ENCODE measurements at regions not wholly inside any gene's neighbourhood (a gene's known extent, or its start where the extent isn't known, plus 50 kb on each side); places are given as distances from the start of the nearest gene placed in this dataset.
"Not testable (repeated sequence)": the region's sequence is repeated elsewhere in the genome, so short reads cannot be mapped to it uniquely, and the experiment has no call there.

DNA sequence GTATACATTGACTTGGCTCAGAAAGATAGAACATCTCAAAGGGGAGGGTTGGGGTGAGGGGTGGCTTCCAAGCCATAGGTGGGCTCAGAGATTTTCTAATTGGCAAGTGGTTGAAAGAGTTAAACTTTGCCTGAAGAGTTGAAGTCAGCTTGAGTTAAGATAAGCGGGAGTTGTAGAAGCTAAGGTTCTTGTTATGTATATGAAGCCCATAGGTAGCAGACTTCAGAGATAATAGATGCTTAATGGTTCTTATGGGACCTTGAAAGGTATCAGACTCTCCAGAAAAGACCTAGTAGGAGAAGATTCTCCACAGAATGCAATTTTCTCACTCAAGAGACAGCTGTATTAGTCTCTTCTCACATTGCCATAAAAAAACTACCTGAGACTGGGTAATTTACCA is 599.1 kb upstream of the CPEB2 start:
- H3K4me3 ChIP-seq (ENCODE audit: low read length) = no peak overlapping the region
- DNase-seq (ENCODE audit: low read depth, low spot score) = no peak

GRCh38 chr4:14404730-14405129 is 597.6 kb upstream of the CPEB2 start:
- no peak overlapping the region for H3K4me3 ChIP-seq (ENCODE audit: low read length)
- DNase-seq (ENCODE audit: low read depth, low spot score) = no peak

DNA sequence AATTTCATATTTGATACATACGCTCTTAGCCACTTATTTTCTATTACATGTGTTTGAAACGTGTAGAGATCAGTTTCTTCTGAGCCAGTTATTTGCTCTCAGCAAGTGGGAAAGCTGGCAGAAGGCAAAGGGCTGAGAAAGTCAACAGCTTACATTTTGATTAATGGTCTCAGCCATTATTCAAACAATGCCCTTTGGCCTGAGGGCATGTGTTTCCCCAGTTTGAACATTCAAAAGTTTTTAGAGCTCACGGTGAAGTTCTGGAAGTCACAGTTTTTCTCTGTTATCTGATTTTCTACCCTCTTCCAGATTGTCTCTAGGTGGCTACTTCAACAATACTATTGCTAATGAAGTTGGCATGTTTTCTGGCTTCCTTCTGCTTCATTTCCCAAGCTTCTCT is 591.8 kb upstream of the CPEB2 start:
- no peak for DNase-seq (ENCODE audit: low read depth, low spot score)
- no peak overlapping the region for H3K4me3 ChIP-seq (ENCODE audit: low read length)

DNA sequence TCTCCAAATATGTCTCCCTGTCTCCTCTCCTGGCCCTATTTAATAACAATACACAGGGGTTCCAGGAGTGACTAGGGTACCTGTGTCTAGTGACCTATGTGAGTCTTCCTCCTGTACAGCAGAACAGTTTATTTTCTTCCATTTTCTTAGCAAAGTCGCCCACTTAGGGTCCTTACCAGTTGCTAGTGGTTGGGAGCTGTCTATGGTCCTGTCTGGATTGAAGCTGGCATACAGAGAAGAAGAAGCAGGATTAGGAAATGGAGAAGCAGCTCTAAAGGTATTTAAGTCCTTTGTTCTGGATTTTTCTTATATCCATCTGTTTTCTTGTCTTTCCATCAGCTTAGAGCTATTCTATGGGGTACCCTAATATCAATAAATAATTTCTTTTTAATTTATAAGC is 587.1 kb upstream of the CPEB2 start:
- no peak for DNase-seq (ENCODE audit: low read depth, low spot score)
- no peak overlapping the region for H3K4me3 ChIP-seq (ENCODE audit: low read length)

DNA sequence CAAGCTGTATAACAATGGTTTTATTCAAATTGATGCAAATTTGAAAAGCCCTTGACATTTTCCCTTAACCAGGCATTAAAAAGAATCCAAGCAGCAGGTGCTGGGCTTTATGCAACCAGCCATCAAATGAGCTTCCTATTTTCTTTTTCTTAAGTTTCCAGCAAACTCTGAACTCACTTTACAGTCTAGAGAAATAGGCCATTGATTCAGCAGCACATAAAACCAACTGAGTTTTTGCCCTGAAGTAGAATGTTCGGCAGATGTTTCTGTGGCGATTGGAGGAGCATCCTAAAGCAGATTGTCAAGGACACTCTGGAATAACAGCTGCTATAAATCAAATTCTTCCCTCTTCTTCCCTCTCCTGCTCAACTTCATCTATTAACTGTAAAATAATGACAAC is 582.8 kb upstream of the CPEB2 start:
- no peak overlapping the region for H3K4me3 ChIP-seq (ENCODE audit: low read length)
- DNase-seq (ENCODE audit: low read depth, low spot score) = no peak

- not testable (repeated sequence) for DNase-seq (ENCODE audit: low read depth, low spot score); H3K4me3 ChIP-seq (ENCODE audit: low read length)
Measured at GRCh38 chr4:14426297-14426696, 576.0 kb upstream of the CPEB2 start.

GRCh38 chr4:14428125-14428524 is 574.2 kb upstream of the CPEB2 start:
- no peak for DNase-seq (ENCODE audit: low read depth, low spot score)
- H3K4me3 ChIP-seq (ENCODE audit: low read length) = no peak overlapping the region

DNA sequence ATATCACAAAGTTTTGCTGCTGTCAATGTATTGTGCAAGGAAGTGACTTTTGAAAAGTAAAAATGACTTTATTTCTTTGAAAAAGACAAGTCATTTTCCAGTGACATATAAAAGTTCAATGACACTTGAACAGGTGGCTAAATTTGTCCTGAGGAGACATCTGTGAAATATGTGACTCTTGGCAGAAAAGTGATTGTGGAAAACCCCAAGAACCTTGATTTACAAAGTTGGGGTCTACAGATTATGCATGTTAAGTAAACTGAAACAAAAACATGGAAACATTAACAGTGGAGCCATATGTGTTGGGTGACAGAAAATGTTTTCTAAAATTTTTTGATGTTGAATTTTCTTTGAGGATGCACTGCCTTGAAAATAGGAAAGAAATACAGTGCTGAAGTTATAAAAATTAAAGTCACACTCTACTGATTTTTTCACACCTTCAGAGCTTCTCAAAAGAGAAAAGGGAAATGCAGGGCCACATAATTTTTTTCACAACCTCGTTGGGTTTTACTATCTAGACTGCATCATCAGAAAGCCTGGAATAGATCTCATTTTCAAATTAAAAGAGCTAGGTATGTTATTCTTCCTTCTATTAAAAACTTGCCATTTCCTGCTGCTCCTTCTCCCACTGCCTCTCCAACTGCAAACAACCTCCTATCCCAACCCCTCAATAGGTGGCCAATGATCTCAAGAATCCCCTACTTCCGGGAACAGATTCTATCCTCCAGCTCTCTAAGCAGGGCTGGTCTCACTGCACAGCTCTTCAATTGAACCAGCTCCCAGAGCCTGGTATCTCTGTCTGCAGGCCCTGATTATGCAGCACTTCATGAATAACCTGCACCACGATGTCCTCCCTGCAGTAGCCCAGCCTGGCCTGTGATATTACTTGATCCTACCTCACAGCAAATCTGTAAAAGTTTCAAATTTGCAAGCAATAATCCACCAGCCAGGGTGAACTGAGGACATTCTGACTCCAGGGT is 570.8 kb upstream of the CPEB2 start:
- H3K4me3 ChIP-seq (ENCODE audit: low read length) = no peak overlapping the region
- DNase-seq (ENCODE audit: low read depth, low spot score) = no peak

DNA sequence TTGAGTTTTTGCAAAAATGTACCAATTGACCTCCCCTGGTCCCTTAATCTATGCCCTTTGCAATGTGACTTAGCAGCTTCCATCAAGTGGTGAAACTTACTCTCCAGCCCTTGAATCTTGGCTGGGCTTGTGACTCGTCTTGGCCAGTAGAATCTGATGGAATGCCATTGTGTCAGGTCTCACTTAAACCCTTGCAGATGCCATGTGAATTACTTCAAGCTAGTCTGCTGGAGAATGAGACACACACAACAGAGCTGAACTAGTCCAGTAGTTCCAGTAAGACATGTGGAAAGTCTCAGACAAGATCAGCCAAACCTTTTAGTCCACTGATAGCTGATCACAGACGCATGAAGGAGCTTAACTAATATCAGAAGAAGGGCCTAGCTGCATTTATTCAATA is 567.8 kb upstream of the CPEB2 start:
- no peak for DNase-seq (ENCODE audit: low read depth, low spot score)
- no peak overlapping the region for H3K4me3 ChIP-seq (ENCODE audit: low read length)

- DNase-seq (ENCODE audit: low read depth, low spot score) = no peak
- H3K4me3 ChIP-seq (ENCODE audit: low read length) = no peak overlapping the region
Measured at GRCh38 chr4:14434916-14435315, 567.4 kb upstream of the CPEB2 start.

DNA sequence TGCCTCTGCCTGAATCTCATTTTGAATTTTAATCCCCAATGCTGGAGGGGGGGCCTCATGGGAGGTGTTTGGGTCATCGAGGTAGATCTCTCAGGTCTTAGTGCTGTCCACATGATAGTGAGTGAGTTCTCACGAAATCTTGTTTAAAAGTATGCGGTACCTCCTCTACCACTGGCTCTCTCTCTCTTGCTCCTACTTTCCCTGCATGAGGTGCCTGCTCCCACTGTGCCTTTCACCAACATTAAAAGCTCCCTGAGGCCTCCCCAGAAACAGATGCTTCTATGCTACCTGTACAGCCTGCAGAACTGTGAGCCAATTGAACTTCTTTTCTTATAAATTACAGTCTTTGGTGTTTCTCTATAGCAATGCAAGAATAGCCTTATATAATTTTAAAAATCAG is 560.7 kb upstream of the CPEB2 start:
- no peak for DNase-seq (ENCODE audit: low read depth, low spot score)
- no peak overlapping the region for H3K4me3 ChIP-seq (ENCODE audit: low read length)

DNA sequence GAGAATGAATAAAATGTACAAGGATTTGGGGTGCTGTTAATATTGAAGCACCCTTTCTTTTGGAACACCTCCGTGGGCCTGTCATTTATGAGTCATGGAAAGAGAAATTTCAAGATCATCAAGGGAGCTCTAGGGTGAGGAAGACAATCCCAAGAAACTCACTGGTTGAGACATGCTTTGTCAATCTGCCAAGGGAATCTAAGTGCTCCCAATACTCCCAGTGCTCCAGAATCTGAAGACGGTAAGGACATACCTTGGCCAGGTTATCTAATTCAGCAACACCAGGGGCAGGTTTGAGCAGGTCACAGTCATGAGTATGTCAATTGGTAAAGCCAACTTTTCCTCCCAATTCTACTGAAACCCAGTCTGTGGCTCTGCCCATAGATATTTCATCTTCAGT is 556.4 kb upstream of the CPEB2 start:
- no peak for DNase-seq (ENCODE audit: low read depth, low spot score)
- no peak overlapping the region for H3K4me3 ChIP-seq (ENCODE audit: low read length)

- no peak overlapping the region for H3K4me3 ChIP-seq (ENCODE audit: low read length)
- DNase-seq (ENCODE audit: low read depth, low spot score) = no peak
Measured at GRCh38 chr4:14446311-14446710, 556.0 kb upstream of the CPEB2 start.

GRCh38 chr4:14446904-14447303 is 555.4 kb upstream of the CPEB2 start:
- no peak for DNase-seq (ENCODE audit: low read depth, low spot score)
- H3K4me3 ChIP-seq (ENCODE audit: low read length) = no peak overlapping the region

DNA sequence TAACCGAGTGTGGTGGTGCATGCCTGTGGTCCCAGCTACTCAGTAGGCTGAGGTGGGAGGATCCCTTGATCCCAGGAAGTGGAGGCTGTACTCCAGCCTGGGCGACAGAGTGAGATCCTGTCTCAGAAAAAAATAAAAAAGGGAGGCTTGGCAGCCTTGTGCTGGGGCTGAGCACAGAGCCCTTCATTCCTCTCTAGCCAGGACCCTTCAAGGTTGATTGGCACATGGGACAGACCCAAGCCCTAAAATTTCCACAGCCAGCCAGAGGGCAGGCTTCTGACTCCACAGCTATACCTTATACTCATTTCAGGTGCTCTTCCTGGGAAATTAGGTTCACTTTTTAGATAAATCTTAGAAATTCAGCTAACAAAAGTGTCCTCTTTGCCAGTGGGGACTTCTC is 553.0 kb upstream of the CPEB2 start:
- DNase-seq (ENCODE audit: low read depth, low spot score) = no peak
- H3K4me3 ChIP-seq (ENCODE audit: low read length) = no peak overlapping the region

DNA sequence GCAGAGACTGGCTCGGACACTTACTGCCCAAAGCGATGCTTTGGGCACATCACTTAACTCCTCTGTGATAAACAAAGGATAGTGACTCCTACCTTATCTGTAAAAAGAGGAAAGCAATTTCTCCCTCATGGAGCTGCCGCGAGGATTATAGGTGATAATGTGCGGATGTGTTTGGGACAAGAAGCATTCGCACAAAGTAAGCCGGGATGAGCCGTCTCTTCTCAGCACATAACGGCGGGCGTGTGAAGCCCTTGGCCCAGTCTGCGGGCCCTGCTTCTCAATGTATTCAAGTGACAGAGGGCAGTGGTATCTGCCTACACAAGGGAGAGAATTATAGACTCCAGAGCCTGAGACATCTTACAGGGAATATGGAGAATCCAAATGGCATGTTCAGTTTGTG is 550.3 kb upstream of the CPEB2 start:
- no peak for DNase-seq (ENCODE audit: low read depth, low spot score)
- no peak overlapping the region for H3K4me3 ChIP-seq (ENCODE audit: low read length)

DNA sequence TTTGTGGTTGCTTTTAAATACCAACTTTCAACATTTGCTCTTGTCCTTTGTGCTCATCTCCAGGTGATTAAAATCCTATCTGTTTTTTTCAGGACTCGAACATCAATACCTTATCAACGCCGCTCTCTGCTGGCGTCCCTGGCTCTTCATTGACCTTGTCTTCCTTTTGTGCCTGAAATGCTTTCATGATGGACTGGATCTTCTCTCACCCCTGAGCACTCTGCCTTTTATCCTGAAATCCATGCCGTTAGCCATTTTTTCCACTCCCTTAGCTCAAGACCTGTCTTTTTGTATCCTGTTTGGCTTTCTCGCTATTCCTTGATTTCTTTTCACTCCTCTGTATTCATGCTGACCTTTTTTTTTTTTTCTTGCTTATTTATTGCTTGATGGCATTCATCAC is 549.5 kb upstream of the CPEB2 start:
- DNase-seq (ENCODE audit: low read depth, low spot score) = no peak
- no peak overlapping the region for H3K4me3 ChIP-seq (ENCODE audit: low read length)

- H3K4me3 ChIP-seq (ENCODE audit: low read length) = no peak overlapping the region
- DNase-seq (ENCODE audit: low read depth, low spot score) = no peak
Measured at GRCh38 chr4:14458463-14458862, 543.8 kb upstream of the CPEB2 start.

DNA sequence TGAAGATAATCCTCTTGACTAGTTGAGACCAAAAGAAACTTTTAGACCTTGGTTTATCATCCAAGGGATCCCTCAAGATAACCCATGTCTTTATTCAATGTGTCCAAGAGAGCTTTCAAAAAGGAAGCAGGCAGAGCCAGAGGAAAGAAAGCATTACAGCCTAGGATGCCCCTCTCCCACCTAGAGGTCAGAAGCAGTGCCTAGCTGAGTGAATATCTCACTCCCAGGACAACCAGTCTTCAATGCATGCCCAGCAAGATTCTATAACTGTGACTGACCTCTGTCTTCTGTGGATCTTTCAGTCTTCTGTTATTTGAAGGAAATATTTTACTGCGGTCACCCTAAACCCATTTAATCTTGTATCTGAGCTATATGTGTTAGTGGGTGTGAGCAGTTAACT is 537.2 kb upstream of the CPEB2 start:
- no peak for DNase-seq (ENCODE audit: low read depth, low spot score)
- no peak overlapping the region for H3K4me3 ChIP-seq (ENCODE audit: low read length)

- H3K4me3 ChIP-seq (ENCODE audit: low read length) = no peak overlapping the region
- DNase-seq (ENCODE audit: low read depth, low spot score) = no peak
Measured at GRCh38 chr4:14465507-14465906, 536.8 kb upstream of the CPEB2 start.

- H3K4me3 ChIP-seq (ENCODE audit: low read length) = no peak overlapping the region
- no peak for DNase-seq (ENCODE audit: low read depth, low spot score)
Measured at GRCh38 chr4:14478504-14478903, 523.8 kb upstream of the CPEB2 start.
